IMR-90 (cell line): ENCODE measurements at regions not wholly inside any gene's neighbourhood (a gene's known extent, or its start where the extent isn't known, plus 50 kb on each side); places are given as distances from the start of the nearest gene placed in this dataset.

Experiments used
- ATAC-seq: fragments of 200-7000 bp; cut with Tn5 transposase; 2 replicates; pipeline ENCODE4 v1.9.1; 2020; ENCODE audit warnings: low read depth, mild to moderate bottlenecking, moderate library complexity
- BruUV-seq: library from RNA; stranded (reverse); fragments of 400-500 nt; replicated peaks from 2 replicates; lab custom pipeline; 2021; lab: Mats Ljungman, UMichigan
- CTCF ChIA-PET: fragments of 300-600 bp; formaldehyde crosslinking; extraction: SDS; loops from one replicate; lab custom pipeline; 2021; ENCODE audit warnings: antibody characterized with exemption; lab: Yijun Ruan, JAX
- POLR2A ChIA-PET: fragments of 300-600 bp; sonication (Branson Sonifier 250); formaldehyde crosslinking; loops from one replicate; lab custom pipeline; 2022; ENCODE audit warnings: antibody characterized with exemption; ENCODE audit not compliant: unreplicated experiment; lab: Charles Lee
- DNase-seq: peaks from one replicate; pipeline ENCODE4 v3.0.0; 2013
- H2AFZ ChIP-seq: replicated peaks from 2 replicates; pipeline ENCODE3; 2013; ENCODE audit warnings: low read length, mild to moderate bottlenecking; ENCODE audit not compliant: poor library complexity
- H2AK5ac ChIP-seq: 2 replicates; pipeline ENCODE4 v1.6.1; 2013; ENCODE audit warnings: low read depth, low read length, inconsistent platforms
- H2AK9ac ChIP-seq: replicated peaks from 2 replicates; pipeline ENCODE3; 2013; ENCODE audit warnings: mild to moderate bottlenecking, low read depth, low read length, moderate library complexity; ENCODE audit not compliant: poor library complexity
- H2BK120ac ChIP-seq: 2 replicates; pipeline ENCODE4 v1.6.1; 2013; ENCODE audit warnings: low read depth, low read length, inconsistent platforms
- H2BK15ac ChIP-seq: 3 replicates; pipeline ENCODE4 v1.6.1; 2013; ENCODE audit warnings: low read depth, low read length, inconsistent platforms
- H2BK20ac ChIP-seq: 2 replicates; pipeline ENCODE4 v1.6.1; 2013; ENCODE audit warnings: low read depth, mild to moderate bottlenecking, inconsistent platforms, low read length, moderate library complexity
- H2BK5ac ChIP-seq: 2 replicates; pipeline ENCODE4 v1.6.1; 2013; ENCODE audit warnings: mild to moderate bottlenecking, low read depth, low read length, inconsistent platforms; ENCODE audit not compliant: poor library complexity, severe bottlenecking
- H3K14ac ChIP-seq: replicated peaks from 2 replicates; pipeline ENCODE4 v1.6.1; 2013; ENCODE audit warnings: low read depth, low read length, inconsistent platforms
- H3K18ac ChIP-seq: 2 replicates; pipeline ENCODE4 v1.6.1; 2013; ENCODE audit warnings: low read depth, low read length, control low read depth
- H3K23ac ChIP-seq: 2 replicates; pipeline ENCODE4 v1.6.1; 2013; ENCODE audit warnings: low read depth, low read length, inconsistent platforms
- H3K27ac ChIP-seq: 2 replicates; pipeline ENCODE4 v1.5.1; 2013; ENCODE audit warnings: mild to moderate bottlenecking, control low read depth, low read length; ENCODE audit not compliant: insufficient read depth
- H3K27me3 ChIP-seq: 2 replicates; pipeline ENCODE4 v1.6.1; 2013; ENCODE audit warnings: low read length; ENCODE audit not compliant: control insufficient read depth, insufficient read depth
- H3K36me3 ChIP-seq: 2 replicates; pipeline ENCODE4 v1.6.1; 2013; ENCODE audit warnings: low read length, mixed read lengths; ENCODE audit not compliant: control insufficient read depth, insufficient read depth
- H3K4ac ChIP-seq: 2 replicates; pipeline ENCODE4 v1.6.1; 2013; ENCODE audit warnings: low read depth, low read length, inconsistent platforms
- H3K4me1 ChIP-seq: 2 replicates; pipeline ENCODE4 v1.6.1; 2013; ENCODE audit warnings: low read length, mixed read lengths; ENCODE audit not compliant: control insufficient read depth, insufficient read depth
- H3K4me2 ChIP-seq: 2 replicates; pipeline ENCODE4 v1.6.1; 2013; ENCODE audit warnings: low read depth, mild to moderate bottlenecking, control low read depth, low read length, moderate library complexity
- H3K4me3 ChIP-seq: 2 replicates; pipeline ENCODE4 v1.5.1; 2013; ENCODE audit warnings: low read depth, mild to moderate bottlenecking, control low read depth, low read length, moderate library complexity; ENCODE audit not compliant: insufficient read depth
- H3K56ac ChIP-seq: 2 replicates; pipeline ENCODE4 v1.6.1; 2013; ENCODE audit warnings: low read length, inconsistent platforms; ENCODE audit not compliant: insufficient read depth; ENCODE audit errors: extremely low read depth
- H3K79me1 ChIP-seq, 2 experiments: 2 replicates each; pipeline ENCODE4 v1.6.1; 2013; ENCODE audit warnings: low read length in 2 of 2, inconsistent platforms in 1 of 2, low read depth in 1 of 2
- H3K9ac ChIP-seq: 2 replicates; pipeline ENCODE4 v1.6.1; 2013; ENCODE audit warnings: low read depth, low read length, control low read depth
- H3K9me1 ChIP-seq: 2 replicates; pipeline ENCODE4 v1.6.1; 2013; ENCODE audit warnings: low read length, inconsistent platforms; ENCODE audit not compliant: insufficient read depth
- H3K9me3 ChIP-seq: 2 replicates; pipeline ENCODE4 v1.6.1; 2013; ENCODE audit warnings: low read length; ENCODE audit not compliant: control insufficient read depth, insufficient read depth
- H4K20me1 ChIP-seq: 2 replicates; pipeline ENCODE4 v1.6.1; 2013; ENCODE audit warnings: low read length, inconsistent platforms; ENCODE audit not compliant: insufficient read depth
- H4K5ac ChIP-seq: 2 replicates; pipeline ENCODE4 v1.6.1; 2013; ENCODE audit warnings: mild to moderate bottlenecking, low read depth, low read length, control low read depth
- H4K8ac ChIP-seq, 2 experiments: 2 replicates each; pipeline ENCODE4 v1.6.1; 2013; ENCODE audit warnings: low read depth in 2 of 2, low read length in 2 of 2, control low read depth in 1 of 2, inconsistent platforms in 1 of 2
- H4K91ac ChIP-seq: 2 replicates; pipeline ENCODE4 v1.6.1; 2013; ENCODE audit warnings: low read depth, low read length, inconsistent platforms; ENCODE audit not compliant: insufficient read depth
- RAD21 ChIP-seq: IDR thresholded peaks from 2 replicates; pipeline ENCODE4 v1.6.1; 2012; ENCODE audit warnings: low read length, improper control_type of control experiment
- WGBS, 2 experiments: methylation state at CpG; one replicate each; pipeline versions ENCODE4 v1.1.5 to v1.1.7; 2013; ENCODE audit warnings: missing lambda C conversion rate in 2 of 2; ENCODE audit not compliant: insufficient read length in 1 of 2; ENCODE audit errors: extremely low coverage in 2 of 2; 5-methylcytosine and 5-hydroxymethylcytosine counted together
- dilution Hi-C: fragments of 300-500 bp; cut with HindIII; formaldehyde crosslinking; loops from one replicate; pipeline ENCODE4 v1.14.3; 2018; ENCODE audit warnings: low sequenced_read_pairs; ENCODE audit not compliant: unreplicated experiment
- in situ Hi-C: fragments of 300-500 bp; cut with MboI; formaldehyde crosslinking; loops from 3 replicates; pipeline ENCODE4 v1.14.3; 2019; ENCODE audit warnings: low sequenced_read_pairs, inconsistent platforms, mixed read lengths
- intact Hi-C: fragments of 100-400 bp; cut with micrococcal nuclease; formaldehyde crosslinking; loops from 2 replicates; pipeline ENCODE4 v1.10.0; 2022
- TF ChIP-seq, protein P1 (sequence below): fragments of 150-350 bp; IDR thresholded peaks from 2 replicates; pipeline ENCODE4 v1.6.1; 2016; ENCODE audit warnings: low read depth, mild to moderate bottlenecking, low read length, moderate library complexity, borderline replicate concordance

GRCh38 chr15:77856705-77857346 lies 220.7 kb downstream of the TBC1D2B start:
- no peak overlapping the region for H2AK5ac ChIP-seq
- H4K91ac ChIP-seq: no peak overlapping the region
- no peak overlapping the region for H3K4me3 ChIP-seq
- ATAC-seq (no peak), DNase-seq (no peak)
- no peak overlapping the region for H3K23ac ChIP-seq
- H2AK9ac ChIP-seq: no peak overlapping the region
- peaks cover 60% of the 10 kb centered on the region for H3K27me3 ChIP-seq
- no peaks in the 10 kb centered on the region for H3K36me3 ChIP-seq
- no peak overlapping the region for H3K18ac ChIP-seq
- no CpG with 5 or more reads among the region's 1 CpG for WGBS, 2 experiments
- H3K9ac ChIP-seq: no peak overlapping the region
- intact Hi-C loops (no loop called here), dilution Hi-C loops (no loop called here), in situ Hi-C loops (no loop called here)
- no TSS peak for BruUV-seq
- no peak overlapping the region for H3K4me2 ChIP-seq
- H4K5ac ChIP-seq: no peak overlapping the region
- POLR2A ChIA-PET: no interaction called here
- no peak overlapping the region for H2BK120ac ChIP-seq
- H2BK15ac ChIP-seq: no peak overlapping the region
- H3K9me3 ChIP-seq: no peaks in the 10 kb centered on the region
- no peak overlapping the region for H3K14ac ChIP-seq
- H4K20me1 ChIP-seq: no peaks in the 10 kb centered on the region
- H3K56ac ChIP-seq: no peak overlapping the region
- H3K9me1 ChIP-seq: no peaks in the 10 kb centered on the region
- H4K8ac ChIP-seq: no peak overlapping the region
- H3K4ac ChIP-seq: no peak overlapping the region
- no peaks in the 10 kb centered on the region for H3K79me1 ChIP-seq
- no peaks in the 10 kb centered on the region for H3K4me1 ChIP-seq
- no peak overlapping the region for H2AFZ ChIP-seq
- no peak overlapping the region for H2BK5ac ChIP-seq
- no peak overlapping the region for H3K27ac ChIP-seq
- no peak overlapping the region for H2BK20ac ChIP-seq
- CTCF ChIA-PET: no interaction called here
- TF ChIP-seq, protein P1, sequence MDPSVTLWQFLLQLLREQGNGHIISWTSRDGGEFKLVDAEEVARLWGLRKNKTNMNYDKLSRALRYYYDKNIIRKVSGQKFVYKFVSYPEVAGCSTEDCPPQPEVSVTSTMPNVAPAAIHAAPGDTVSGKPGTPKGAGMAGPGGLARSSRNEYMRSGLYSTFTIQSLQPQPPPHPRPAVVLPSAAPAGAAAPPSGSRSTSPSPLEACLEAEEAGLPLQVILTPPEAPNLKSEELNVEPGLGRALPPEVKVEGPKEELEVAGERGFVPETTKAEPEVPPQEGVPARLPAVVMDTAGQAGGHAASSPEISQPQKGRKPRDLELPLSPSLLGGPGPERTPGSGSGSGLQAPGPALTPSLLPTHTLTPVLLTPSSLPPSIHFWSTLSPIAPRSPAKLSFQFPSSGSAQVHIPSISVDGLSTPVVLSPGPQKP: no peak
- no peak for TF ChIP-seq RAD21
